Astrocyte of the hippocampus (primary cell): ENCODE measurements at regions not wholly inside any gene's neighbourhood (a gene's known extent, or its start where the extent isn't known, plus 50 kb on each side); places are given as distances from the start of the nearest gene placed in this dataset.
"Not testable (repeated sequence)": the region's sequence is repeated elsewhere in the genome, so short reads cannot be mapped to it uniquely, and the experiment has no call there.

Experiments
- DNase-seq: peaks from one replicate; pipeline ENCODE4 v3.0.0; 2011; ENCODE audit warnings: low read depth, low spot score

DNA sequence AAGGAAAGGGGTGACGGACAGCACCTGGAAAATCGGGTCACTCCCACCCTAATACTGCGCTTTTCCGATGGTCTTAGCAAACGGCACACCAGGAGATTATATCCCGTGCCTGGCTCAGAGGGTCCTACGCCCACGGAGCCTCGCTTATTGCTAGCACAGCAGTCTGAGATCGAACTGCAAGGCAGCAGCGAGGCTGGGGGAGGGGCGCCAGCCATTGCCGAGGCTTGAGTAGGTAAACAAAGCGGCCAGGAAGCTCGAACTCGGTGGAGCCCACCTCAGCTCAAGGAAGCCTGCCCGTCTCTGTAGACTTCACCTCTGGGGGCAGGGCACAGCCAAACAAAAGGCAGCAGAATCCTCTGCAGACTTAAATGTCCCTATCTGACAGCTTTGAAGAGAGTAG, 91.5 kb upstream of the MBIP start:
- not testable (repeated sequence) for DNase-seq

DNA sequence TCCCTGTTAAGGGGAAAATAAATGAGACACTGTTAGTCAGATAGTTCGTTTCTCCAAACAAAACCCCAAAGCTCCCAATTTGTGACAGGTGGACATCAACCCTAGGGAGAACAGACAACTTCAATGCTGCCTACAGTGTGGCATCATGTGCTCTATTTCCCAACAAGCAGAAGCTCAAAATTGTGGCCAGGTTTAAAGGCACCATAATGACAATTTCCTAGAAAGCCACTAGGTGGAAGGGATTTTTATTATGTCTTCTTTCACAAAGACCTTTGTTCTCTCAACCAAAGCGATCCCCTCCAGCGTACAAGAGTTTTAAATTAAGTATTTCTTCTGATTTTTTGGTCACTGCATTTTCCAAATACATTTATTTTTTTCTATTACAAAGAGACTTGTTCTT, 88.0 kb upstream of the MBIP start:
- no peak for DNase-seq

DNA sequence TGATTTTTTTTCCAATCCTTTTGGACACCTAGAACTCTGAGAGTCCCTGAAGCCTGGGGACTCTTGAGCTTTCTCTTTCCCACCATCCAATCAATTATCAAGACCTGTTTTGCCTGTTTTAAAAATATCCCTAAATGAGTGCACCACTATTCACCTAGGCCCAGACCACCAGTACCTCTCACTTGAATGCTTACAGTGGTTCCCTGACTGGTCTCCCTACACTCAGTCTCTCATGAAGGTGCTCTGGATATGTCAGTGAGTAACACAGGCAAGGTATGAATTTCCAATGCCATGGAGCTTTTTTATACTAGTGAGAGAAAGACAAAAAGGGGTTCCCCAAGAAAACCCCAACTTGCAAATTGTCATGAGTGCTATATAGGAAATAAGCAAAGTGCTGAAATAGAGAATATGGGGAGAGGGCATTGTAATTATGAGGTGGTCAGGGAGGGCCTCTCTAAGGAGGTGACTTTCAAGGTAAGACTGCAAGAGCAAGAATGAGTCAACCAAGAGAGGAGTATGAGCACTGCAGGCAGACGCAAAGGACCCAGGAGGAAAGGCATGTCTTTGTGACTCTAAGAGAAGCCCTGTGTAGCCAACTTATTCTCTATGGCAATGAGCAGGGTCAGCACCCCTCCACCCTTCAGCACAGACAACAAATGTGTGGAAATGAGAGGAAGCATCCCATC, 85.3 kb upstream of the MBIP start:
- DNase-seq = no peak

DNA sequence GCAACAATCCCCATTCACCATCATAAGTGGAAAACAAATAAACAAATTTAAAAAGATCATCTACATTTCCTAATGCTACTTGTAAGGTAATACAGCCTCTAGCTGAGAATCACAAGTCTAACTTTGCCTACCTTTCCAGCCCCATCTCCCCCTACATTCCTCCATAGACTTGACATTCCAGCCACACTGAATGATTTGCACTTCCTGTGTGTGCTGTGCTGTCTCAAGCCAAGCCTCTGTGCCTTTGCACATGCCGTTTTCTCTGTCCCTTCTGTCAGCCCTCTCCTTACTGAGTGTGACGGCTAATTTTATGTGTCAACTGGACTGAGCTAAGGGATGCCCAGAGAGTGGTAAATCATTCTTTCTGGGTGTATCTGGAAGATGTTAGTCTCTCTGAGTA, 82.4 kb upstream of the MBIP start:
- no peak for DNase-seq

DNA sequence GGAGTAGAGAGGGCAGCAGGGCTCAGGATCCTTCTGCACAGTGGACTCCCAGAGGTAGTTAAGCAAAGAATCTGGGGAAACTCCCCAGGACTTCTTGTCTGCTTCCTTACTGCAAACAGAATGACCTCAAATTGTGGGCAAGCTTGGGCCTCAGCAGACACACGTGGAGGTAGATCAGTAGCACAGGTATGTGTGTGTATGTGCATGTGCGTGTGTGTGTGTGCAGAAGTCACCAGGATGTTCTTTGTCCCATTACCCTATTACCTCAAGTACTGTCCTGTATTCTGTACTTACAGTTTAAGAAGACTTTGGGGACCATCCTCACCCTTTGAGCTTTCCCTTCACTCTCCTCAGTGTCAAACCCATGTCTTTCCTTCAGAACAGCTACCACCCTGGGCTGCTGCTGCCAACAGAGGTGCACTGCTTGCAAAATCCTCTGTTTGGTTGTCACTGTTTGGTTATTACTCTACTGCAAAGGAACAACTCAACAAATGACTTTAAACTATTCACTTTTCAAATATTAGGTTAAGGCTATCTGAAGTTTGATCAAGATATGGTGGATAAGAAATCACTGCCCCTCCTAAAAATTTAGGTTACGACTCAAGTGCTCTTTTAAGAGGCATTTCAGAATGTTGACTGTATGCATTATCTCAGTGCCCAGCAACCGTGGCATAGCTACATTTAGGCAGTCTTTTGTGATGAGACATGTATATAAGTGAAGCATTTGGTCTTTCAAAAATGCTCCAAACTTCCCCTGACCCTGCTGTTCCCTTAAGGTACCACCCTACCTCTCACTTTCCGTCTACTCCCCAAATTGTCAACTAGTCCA, 78.2 kb upstream of the MBIP start:
- no peak for DNase-seq

DNA sequence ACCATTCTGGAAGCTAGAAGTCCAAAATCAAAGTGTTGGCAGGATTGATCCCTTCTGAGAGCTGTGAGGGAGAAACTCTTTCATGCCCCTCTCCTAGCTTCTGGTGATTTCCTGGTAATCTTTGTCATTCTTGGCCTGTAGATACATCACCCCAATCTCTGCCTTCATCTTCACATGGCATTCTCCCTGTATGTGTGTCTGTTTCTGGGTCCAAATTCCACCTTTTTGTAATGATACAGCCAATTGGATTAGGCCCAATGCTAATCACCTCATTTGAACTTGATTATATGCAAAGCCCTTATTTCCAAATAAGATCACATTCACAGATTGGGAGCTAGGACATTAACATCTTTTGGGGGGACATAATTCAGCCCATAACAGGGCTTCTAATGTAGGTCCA, 76.9 kb upstream of the MBIP start:
- DNase-seq = no peak

DNA sequence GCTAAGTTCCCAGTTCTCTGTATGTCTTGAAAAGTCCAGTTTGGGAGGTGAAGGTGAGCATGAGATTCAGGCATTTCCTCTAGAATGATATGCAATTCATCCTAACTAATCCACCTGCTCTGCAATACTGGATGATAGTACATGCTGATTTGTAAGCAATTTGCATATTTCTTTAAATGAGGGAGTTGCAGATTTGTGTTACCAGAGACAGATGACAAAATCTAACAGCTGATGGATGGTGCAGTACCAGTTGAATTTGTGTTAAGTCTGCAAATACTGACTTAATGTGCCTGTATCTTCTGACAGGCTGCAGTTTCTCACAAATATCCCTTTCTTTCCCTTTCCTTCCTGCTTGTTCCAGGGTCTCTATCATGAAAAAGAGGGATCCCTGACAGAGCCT, 76.4 kb upstream of the MBIP start:
- no peak for DNase-seq

DNA sequence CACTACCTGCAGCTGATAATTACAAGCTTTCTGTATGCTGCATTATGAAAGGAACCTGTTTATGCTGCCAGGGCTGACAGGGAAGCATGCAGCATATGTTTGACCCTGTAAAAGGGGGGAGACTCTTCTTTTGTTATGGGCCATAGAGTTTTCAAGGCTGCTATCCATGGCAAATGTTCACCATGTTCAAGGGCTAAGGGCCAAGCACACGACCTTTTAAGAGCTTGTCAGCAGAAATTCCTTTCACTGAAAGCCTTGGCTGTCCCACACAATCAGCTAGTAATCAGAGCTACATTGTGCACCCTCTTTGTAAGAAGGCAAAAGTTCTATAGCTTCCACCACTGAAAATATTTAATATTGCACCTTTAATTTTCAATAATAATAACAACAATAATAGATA, 74.2 kb upstream of the MBIP start:
- no peak for DNase-seq

DNA sequence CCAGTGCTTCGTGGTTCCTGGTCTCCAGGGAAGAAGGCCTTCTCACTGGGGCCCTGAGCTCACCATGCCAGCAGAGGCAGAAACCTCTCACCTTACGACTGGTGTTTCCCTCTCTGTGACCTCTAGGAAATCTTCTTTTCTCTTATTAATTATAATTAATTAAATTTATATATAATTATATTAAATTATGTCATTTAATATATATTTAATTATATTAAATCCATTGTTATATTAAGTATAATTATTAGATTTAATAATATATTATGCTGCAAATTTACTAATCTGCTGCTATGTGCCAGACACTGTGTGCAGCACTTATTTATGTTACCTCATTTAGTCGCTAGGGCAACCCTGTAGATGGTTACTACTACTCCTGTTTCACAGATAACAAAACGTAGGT, 70.3 kb upstream of the MBIP start:
- DNase-seq = no peak

DNA sequence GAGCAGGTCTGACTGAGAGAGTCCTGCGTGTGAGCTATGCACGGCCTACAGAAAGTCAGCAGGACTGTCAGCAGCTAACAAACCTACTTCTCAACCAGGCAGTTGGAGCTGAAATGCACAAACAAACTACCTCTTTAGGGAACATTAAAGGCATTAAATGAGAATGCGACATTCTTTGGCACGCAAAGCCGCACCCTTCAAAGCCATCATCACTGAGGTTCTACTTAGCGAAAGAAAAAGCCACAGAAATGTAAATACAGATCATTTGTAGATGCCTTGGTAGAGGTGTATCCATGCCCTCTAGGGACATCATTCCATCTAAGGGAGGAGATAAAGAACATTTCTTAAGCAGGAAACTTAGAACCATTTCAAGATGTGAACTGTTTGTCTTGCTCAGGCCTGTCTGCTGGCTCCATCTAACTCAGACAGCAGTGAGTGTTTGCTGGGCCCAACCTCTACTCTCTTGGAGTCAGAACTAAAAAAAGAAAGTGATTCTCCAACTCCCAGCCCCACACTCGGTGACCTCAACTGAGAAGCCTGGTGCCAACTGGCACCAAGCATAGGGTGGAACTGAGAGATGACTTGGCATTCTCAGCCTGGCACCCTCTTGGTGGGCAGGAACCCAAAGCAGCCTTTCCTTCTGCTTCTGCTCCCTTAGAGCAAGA, 63.5 kb upstream of the MBIP start:
- peak; percentile 4 for DNase-seq

DNA sequence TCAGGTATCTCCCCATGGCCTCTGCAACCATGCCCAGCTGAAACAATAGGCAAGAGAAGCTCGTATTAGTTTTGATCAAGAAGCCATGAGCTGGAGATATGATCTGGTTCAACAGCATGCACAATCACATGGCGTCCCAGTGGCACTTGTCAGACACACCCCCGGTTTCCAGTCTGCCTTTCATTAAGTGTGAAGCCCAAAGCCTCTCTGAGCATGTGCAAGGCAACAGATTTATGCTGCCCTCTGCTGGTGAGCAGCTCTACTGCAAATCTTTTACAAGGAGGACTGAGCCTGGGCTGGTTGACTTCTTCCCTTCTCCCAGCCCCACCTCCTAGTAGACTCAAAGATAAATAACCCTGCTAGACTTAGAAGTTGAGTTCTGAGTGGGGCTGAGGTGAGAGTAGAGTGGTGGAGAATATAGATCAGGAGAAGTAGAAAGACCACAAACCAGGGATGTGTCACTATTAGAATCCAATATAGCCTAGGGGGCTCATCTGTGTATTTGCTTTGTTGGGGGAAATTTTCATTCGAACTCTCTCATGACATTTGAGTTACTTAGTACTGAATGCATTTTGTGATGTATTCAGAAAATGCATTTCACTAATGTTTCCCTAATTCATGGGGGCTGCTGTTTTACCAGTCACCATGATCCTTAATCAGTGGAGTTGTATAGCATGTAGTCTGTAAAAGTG, 53.7 kb upstream of the MBIP start:
- peak; percentile 88 for DNase-seq
